ENCODE measurements at regions not wholly inside any gene's neighbourhood (a gene's known extent, or its start where the extent isn't known, plus 50 kb on each side); places are given as distances from the start of the nearest gene placed in this dataset.
"Not testable (repeated sequence)": the region's sequence is repeated elsewhere in the genome, so short reads cannot be mapped to it uniquely, and the experiment has no call there.

- H3K9me3 ChIP-seq (ENCODE audit: control insufficient read depth in 2 of 3, insufficient read depth in 1 of 3, low read length in 3 of 3) = no peaks in the 10 kb centered on the region
- H3K27me3 ChIP-seq (ENCODE audit: control insufficient read depth, insufficient read depth, low read length) = no peaks in the 10 kb centered on the region
- H3K27ac ChIP-seq (ENCODE audit: low read depth in 2 of 2, low read length in 2 of 2) = no peak overlapping the region
- intact Hi-C loops (cut with DNase I) = no loop called here
- no peak for TF ChIP-seq CTCF (IDR thresholded peaks at IDR 0.05; ENCODE audit: borderline replicate concordance, extremely low read depth, insufficient read depth)
- H3K4me3 ChIP-seq (ENCODE audit: low read length in 3 of 3) = no peak overlapping the region
- no peaks in the 10 kb centered on the region for H3K36me3 ChIP-seq (ENCODE audit: control insufficient read depth in 2 of 3, insufficient read depth in 3 of 3, low read length in 3 of 3)
- no peaks in the 10 kb centered on the region for H3K4me1 ChIP-seq (ENCODE audit: control insufficient read depth in 2 of 3, insufficient read depth in 2 of 3, low read depth in 1 of 3, low read length in 3 of 3)
- H3K9ac ChIP-seq (ENCODE audit: low read length in 3 of 3) = no peak overlapping the region
- DNase-seq (no peak), FAIRE-seq (no peak)
Observed at GRCh38 chr6:79403563-79403962, 133.7 kb downstream of the LCA5 start.

- no peak for TF ChIP-seq CTCF (IDR thresholded peaks at IDR 0.05; ENCODE audit: borderline replicate concordance, extremely low read depth, insufficient read depth)
- FAIRE-seq (no peak), DNase-seq (no peak)
- Histone ChIP-seq H3K9me3 (ENCODE audit: control insufficient read depth in 2 of 3, insufficient read depth in 1 of 3, low read length in 3 of 3) (no peaks in the 10 kb centered on the region), H3K27ac (ENCODE audit: low read depth in 2 of 2, low read length in 2 of 2) (no peak overlapping the region), H3K36me3 (ENCODE audit: control insufficient read depth in 2 of 3, insufficient read depth in 3 of 3, low read length in 3 of 3) (no peaks in the 10 kb centered on the region), H3K4me3 (ENCODE audit: low read length in 3 of 3) (no peak overlapping the region), H3K27me3 (ENCODE audit: control insufficient read depth, insufficient read depth, low read length) (no peaks in the 10 kb centered on the region), H3K4me1 (ENCODE audit: control insufficient read depth in 2 of 3, insufficient read depth in 2 of 3, low read depth in 1 of 3, low read length in 3 of 3) (no peaks in the 10 kb centered on the region), H3K9ac (ENCODE audit: low read length in 3 of 3) (no peak overlapping the region)
- intact Hi-C loops (cut with DNase I) = no loop called here
Observed at GRCh38 chr6:79403086-79403485, 134.1 kb downstream of the LCA5 start.

GRCh38 chr6:79399499-79399898 is 137.7 kb downstream of the LCA5 start:
- intact Hi-C loops (cut with DNase I) = no loop called here
- no peaks in the 10 kb centered on the region for H3K9me3 ChIP-seq (ENCODE audit: control insufficient read depth in 2 of 3, insufficient read depth in 1 of 3, low read length in 3 of 3)
- no peak for TF ChIP-seq CTCF (IDR thresholded peaks at IDR 0.05; ENCODE audit: borderline replicate concordance, extremely low read depth, insufficient read depth)
- no peak overlapping the region for H3K27ac ChIP-seq (ENCODE audit: low read depth in 2 of 2, low read length in 2 of 2)
- no peaks in the 10 kb centered on the region for H3K4me1 ChIP-seq (ENCODE audit: control insufficient read depth in 2 of 3, insufficient read depth in 2 of 3, low read depth in 1 of 3, low read length in 3 of 3)
- H3K36me3 ChIP-seq (ENCODE audit: control insufficient read depth in 2 of 3, insufficient read depth in 3 of 3, low read length in 3 of 3) = no peaks in the 10 kb centered on the region
- H3K4me3 ChIP-seq (ENCODE audit: low read length in 3 of 3) = no peak overlapping the region
- DNase-seq = no peak
- FAIRE-seq = no peak
- no peak overlapping the region for H3K9ac ChIP-seq (ENCODE audit: low read length in 3 of 3)
- H3K27me3 ChIP-seq (ENCODE audit: control insufficient read depth, insufficient read depth, low read length) = no peaks in the 10 kb centered on the region

GRCh38 chr6:79398617-79399016 is 138.6 kb downstream of the LCA5 start:
- FAIRE-seq; H3K27ac ChIP-seq (ENCODE audit: low read depth in 2 of 2, low read length in 2 of 2); H3K27me3 ChIP-seq (ENCODE audit: control insufficient read depth, insufficient read depth, low read length); H3K9me3 ChIP-seq (ENCODE audit: control insufficient read depth in 2 of 3, insufficient read depth in 1 of 3, low read length in 3 of 3); H3K4me3 ChIP-seq (ENCODE audit: low read length in 3 of 3); intact Hi-C loops (cut with DNase I); H3K9ac ChIP-seq (ENCODE audit: low read length in 3 of 3); H3K36me3 ChIP-seq (ENCODE audit: control insufficient read depth in 2 of 3, insufficient read depth in 3 of 3, low read length in 3 of 3); H3K4me1 ChIP-seq (ENCODE audit: control insufficient read depth in 2 of 3, insufficient read depth in 2 of 3, low read depth in 1 of 3, low read length in 3 of 3); DNase-seq: not testable (repeated sequence)
